Rectal smooth muscle tissue (tissue), 1 donor: ENCODE measurements at regions not wholly inside any gene's neighbourhood (a gene's known extent, or its start where the extent isn't known, plus 50 kb on each side); places are given as distances from the start of the nearest gene placed in this dataset.

Experiments used
- H3K27ac ChIP-seq: one replicate; pipeline ENCODE4 v1.7.0; 2013; ENCODE audit warnings: low read depth, low read length, inconsistent platforms
- H3K27me3 ChIP-seq: one replicate; pipeline ENCODE4 v1.7.0; 2013; ENCODE audit warnings: low read length; ENCODE audit not compliant: control insufficient read depth, insufficient read depth
- H3K36me3 ChIP-seq: one replicate; pipeline ENCODE4 v1.7.0; 2013; ENCODE audit warnings: low read length; ENCODE audit not compliant: control insufficient read depth, insufficient read depth
- H3K4me1 ChIP-seq: one replicate; pipeline ENCODE4 v1.7.0; 2013; ENCODE audit warnings: low read length; ENCODE audit not compliant: control insufficient read depth, insufficient read depth
- H3K4me3 ChIP-seq: one replicate; pipeline ENCODE4 v1.7.0; 2013; ENCODE audit warnings: low read length
- H3K9ac ChIP-seq: one replicate; pipeline ENCODE4 v1.7.0; 2013; ENCODE audit warnings: low read length

DNA sequence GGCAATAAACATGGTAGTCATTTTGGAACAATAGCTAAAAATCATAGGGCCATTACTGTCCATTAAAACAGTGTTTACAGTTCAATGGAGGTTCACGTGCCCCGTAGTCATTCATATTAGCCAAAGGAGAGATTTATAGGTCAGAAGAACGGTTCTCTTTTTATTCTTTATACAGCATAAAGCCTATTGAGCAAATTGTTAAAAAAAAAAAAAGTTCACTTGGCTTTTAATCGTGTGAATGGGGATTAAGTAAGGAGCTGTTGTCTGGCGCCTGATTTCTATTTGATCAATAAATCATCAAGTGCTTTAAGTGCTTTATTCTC, 69.1 kb upstream of the TBCA start:
- Histone ChIP-seq H3K4me1 (no peaks in the 10 kb centered on the region), H3K36me3 (no peaks in the 10 kb centered on the region), H3K4me3 (no peak overlapping the region), H3K9ac (no peak overlapping the region), H3K27me3 (no peaks in the 10 kb centered on the region), H3K27ac (no peak overlapping the region)

DNA sequence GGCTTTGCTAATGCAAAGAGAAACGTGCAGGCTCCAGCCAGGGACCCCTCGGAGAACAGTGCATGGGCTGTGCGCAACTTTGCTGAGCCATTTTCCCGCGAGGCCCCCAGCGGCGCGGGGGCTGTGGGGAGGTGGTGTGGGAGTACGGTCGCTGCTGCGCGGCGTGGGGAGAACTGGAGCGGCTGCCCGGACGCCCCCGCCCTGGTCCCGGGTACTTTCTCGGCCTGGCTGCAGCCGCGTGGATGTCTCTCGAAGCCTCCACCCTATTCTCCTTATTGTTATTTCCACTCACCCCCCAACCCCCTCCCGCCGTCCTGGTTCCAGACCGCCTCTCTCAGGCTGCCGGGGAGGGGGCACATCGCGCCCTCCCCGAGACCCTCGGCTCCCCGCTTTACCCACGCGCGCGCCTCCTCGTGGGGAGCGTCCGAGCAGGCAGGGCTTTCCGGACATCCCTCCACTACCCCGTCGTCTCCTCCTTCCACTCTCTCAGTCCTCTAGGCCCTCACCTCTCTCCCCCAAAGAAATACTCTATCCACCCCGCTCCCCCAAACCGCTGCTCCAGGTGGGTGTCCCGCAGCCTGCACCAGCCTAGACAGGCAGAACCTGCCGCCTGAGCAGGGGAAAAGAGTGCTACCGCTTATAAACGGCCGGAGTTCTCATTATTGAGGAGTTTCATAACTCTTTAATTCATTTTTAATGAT, 68.6 kb upstream of the TBCA start:
- H3K27ac ChIP-seq = peak overlapping the region; percentile 30
- H3K4me1 ChIP-seq = no peaks in the 10 kb centered on the region
- H3K27me3 ChIP-seq = no peaks in the 10 kb centered on the region
- peak overlapping the region; percentile 10 for H3K9ac ChIP-seq
- H3K36me3 ChIP-seq = no peaks in the 10 kb centered on the region
- peak overlapping the region; percentile 74 for H3K4me3 ChIP-seq

DNA sequence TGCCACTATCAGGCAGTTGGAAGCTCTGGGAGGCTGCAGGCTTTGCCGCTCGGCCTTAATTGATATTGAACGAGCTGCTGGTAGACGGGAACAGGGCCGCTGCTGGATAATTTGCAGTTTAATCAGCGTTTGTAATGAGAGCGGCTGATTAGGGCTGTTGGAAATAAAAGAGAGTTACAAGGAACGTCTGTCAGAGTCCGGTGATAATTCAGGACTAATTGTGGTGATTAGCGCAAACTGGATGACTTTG, 68.2 kb upstream of the TBCA start:
- H3K36me3 ChIP-seq = no peaks in the 10 kb centered on the region
- peak overlapping the region; percentile 74 for H3K4me3 ChIP-seq
- H3K27me3 ChIP-seq = no peaks in the 10 kb centered on the region
- peak overlapping the region; percentile 10 for H3K9ac ChIP-seq
- H3K27ac ChIP-seq = peak overlapping the region; percentile 30
- H3K4me1 ChIP-seq = no peaks in the 10 kb centered on the region

DNA sequence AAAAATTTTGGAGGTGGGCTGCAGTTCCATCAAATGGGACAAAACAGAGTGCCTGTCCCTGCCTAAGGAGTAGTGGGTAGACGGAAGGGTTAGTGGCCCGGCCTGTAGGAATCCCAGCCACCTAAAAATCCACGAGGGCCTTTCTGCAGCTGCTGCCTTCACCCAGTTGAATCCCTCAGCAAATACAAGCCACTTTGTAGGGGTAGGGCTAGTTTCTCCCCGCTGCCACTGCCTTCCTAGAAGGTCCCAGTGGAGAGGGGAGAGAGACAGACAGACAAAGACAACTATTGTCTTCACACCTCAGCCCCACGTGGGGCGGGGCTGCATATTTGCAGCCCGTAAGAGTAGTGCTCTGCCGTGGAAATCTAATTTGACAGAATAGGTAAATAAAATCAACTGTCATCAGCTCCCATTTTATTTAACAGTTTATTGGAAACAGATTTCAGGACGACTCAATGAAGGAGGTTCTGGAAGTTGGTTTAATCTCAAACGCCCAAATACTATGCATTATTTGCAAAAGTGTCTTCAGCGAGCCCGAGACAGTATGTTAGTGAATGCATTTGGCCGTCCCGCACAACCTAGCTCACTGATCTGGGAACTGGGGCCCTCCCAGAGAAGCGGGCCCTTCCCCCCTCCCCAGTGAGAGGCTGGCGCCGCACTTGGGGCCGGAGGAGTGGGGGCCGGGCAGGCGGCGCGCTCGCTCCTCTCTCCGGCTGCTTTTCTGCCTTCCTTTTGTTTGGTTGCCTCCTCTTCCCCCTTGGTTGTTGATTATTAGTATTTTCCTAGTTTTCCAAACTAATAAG, 67.6 kb upstream of the TBCA start:
- peak overlapping the region; percentile 30 for H3K27ac ChIP-seq
- no peaks in the 10 kb centered on the region for H3K4me1 ChIP-seq
- no peaks in the 10 kb centered on the region for H3K36me3 ChIP-seq
- no peaks in the 10 kb centered on the region for H3K27me3 ChIP-seq
- peak overlapping the region; percentile 74 for H3K4me3 ChIP-seq
- H3K9ac ChIP-seq = peak overlapping the region; percentile 10

DNA sequence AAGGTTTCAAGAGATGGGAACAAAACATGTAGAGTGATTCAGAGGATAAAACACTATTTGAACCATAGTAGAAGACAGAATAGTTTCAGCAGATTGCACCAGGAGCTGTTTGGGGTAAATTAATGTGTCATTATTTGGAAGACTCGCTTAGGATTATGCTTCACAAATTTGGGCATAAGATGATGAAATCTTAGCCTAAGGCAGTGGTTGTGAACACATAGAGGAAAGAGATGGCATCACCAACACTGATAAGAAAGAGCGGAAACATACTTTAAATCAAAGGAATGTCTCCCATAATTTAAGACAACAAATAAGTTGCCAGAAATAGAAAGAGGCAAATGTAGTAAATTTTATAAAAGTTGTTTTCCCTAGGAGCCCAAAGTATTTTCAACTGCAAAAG, 66.1 kb upstream of the TBCA start:
- Histone ChIP-seq H3K27ac (no peak overlapping the region), H3K9ac (no peak overlapping the region), H3K36me3 (no peaks in the 10 kb centered on the region), H3K4me1 (no peaks in the 10 kb centered on the region), H3K27me3 (no peaks in the 10 kb centered on the region), H3K4me3 (no peak overlapping the region)

DNA sequence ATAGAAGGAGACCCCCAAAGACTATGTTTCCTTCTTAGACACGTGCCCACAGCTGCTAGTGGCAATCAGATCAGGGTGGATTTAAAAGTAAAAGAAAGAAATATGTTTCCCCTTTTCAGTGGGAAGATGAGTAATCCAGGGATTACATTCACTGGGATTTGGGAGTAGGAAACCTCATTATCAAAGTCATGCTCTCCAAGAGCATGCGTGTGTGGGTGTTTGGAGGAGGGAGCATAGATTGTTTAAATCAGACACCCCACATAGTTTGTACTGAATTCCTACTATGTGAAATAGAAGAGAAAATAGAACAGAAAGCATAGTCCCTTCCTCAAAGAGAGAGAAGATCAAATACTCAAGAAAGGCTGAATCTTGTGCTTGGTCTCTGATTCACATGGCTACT, 65.5 kb upstream of the TBCA start:
- Histone ChIP-seq H3K27ac (no peak overlapping the region), H3K36me3 (no peaks in the 10 kb centered on the region), H3K27me3 (no peaks in the 10 kb centered on the region), H3K9ac (no peak overlapping the region), H3K4me3 (no peak overlapping the region), H3K4me1 (no peaks in the 10 kb centered on the region)

DNA sequence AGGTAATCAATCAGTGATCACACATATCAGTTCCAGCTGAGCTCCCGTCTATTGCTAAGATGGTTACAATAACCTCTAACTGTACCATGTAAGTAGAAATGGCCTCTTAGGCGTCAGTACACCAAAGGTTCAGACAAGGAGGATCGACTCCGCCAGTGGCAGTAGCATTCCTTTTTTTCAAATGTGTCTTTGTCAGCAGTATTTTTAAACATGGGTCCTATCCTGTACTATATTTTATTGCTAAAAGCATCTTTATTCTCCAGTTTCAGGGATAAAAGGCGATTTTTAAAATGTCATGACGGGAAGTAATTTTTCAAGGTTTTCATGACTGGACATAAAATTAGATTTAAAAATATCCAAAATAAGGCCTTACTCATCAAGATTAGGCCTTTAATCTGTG, 64.8 kb upstream of the TBCA start:
- H3K27me3 ChIP-seq = no peaks in the 10 kb centered on the region
- H3K4me3 ChIP-seq = no peak overlapping the region
- no peak overlapping the region for H3K27ac ChIP-seq
- no peak overlapping the region for H3K9ac ChIP-seq
- no peaks in the 10 kb centered on the region for H3K4me1 ChIP-seq
- H3K36me3 ChIP-seq = no peaks in the 10 kb centered on the region

DNA sequence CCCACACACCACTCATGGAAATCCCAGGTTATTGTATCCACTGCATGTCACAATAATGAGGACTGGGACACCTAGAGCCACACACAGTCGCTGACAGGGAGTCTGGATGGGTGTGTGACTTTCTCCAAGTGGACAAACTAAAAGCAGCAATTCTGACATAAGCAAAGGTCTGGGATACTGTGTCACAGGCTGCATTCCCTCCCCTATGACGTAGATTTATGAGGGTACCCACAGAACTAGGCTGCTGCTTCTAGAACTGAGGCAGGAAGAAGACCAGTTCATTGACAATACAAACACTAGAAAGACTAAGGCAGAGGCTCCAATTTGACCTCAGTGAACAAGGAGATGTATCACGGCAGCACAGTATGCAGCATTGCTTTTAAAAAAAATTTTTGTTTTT, 63.6 kb upstream of the TBCA start:
- no peaks in the 10 kb centered on the region for H3K27me3 ChIP-seq
- H3K27ac ChIP-seq = no peak overlapping the region
- H3K9ac ChIP-seq = no peak overlapping the region
- H3K4me3 ChIP-seq = no peak overlapping the region
- no peaks in the 10 kb centered on the region for H3K4me1 ChIP-seq
- no peaks in the 10 kb centered on the region for H3K36me3 ChIP-seq

DNA sequence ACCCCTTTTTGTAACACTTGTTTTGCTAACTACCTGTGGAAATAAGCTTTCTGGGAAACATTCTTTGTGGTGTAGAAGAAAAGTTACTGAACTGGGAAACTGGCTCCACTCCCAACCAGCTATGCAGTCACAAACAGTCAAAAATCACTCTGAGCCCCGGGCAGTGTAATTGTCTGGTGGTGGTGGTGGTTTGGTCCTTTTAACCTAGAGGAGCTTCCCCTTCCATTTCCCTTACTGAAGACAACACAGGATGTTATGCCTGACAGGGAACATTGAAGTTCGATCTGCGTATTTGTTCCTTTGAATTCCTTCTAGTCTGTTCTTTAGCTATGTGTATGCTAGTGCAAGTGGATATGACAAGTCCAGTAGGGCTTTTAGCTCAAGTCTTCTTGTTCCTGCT, 56.8 kb upstream of the TBCA start:
- Histone ChIP-seq H3K4me1 (no peaks in the 10 kb centered on the region), H3K27me3 (peaks cover 2% of the 10 kb centered on the region), H3K36me3 (no peaks in the 10 kb centered on the region), H3K4me3 (no peak overlapping the region), H3K27ac (no peak overlapping the region), H3K9ac (no peak overlapping the region)

DNA sequence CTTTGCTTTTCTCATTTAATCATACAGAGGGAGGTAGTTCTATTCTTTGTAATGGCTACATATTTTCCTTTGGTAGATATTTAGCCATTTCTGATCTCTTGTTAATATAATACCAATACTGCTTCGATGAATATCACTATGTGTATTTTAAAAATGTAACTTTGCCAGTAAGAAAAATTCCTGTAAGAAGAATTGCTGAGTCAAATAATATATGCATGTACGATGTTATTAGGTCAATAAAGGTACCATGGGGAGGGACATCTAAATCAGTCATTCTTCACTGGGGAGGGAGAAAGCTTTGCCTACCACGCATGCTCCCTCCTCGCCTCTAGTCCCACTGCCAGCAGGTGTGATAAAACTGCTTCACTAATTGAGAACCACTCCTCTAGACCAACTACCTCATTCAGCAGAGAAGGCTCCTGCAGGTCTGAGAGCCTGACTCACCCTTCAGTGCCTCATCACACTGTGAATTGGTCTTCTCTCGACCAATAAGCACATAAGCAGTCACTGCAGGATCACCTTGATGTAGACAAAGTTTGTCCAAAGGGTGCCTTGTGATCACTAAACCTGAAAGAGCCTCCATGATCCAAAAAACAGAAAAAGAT, 56.1 kb upstream of the TBCA start:
- H3K27me3 ChIP-seq = peaks cover 2% of the 10 kb centered on the region
- no peak overlapping the region for H3K27ac ChIP-seq
- no peaks in the 10 kb centered on the region for H3K36me3 ChIP-seq
- no peaks in the 10 kb centered on the region for H3K4me1 ChIP-seq
- H3K9ac ChIP-seq = no peak overlapping the region
- H3K4me3 ChIP-seq = no peak overlapping the region

DNA sequence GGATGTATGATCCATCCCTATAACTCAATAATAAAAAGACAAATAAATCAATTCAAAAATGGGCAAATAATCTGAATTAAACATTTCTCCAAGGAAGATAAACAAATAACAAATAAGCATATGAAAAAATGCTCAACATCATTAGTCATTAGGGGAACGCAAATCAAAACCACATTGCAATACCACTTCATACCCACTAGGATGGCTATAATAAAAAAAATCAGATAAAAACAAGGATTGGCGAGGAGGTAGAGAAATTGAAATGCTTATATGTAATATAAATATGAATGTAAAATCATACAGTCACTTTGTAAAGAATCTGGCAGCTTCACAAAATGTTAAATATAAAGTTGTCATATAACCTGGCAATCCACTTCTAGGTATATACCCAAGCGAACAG, 52.3 kb upstream of the TBCA start:
- H3K9ac ChIP-seq = no peak overlapping the region
- peaks cover 2% of the 10 kb centered on the region for H3K27me3 ChIP-seq
- H3K4me1 ChIP-seq = no peaks in the 10 kb centered on the region
- no peak overlapping the region for H3K27ac ChIP-seq
- no peak overlapping the region for H3K4me3 ChIP-seq
- H3K36me3 ChIP-seq = no peaks in the 10 kb centered on the region
